NCI-H69 (cell line): ENCODE measurements at regions not wholly inside any gene's neighbourhood (a gene's known extent, or its start where the extent isn't known, plus 50 kb on each side); places are given as distances from the start of the nearest gene placed in this dataset.

Experiments used
- DNase-seq: peaks from one replicate; lab custom pipeline; 2025; lab: John Stamatoyannopoulos, UW

DNA sequence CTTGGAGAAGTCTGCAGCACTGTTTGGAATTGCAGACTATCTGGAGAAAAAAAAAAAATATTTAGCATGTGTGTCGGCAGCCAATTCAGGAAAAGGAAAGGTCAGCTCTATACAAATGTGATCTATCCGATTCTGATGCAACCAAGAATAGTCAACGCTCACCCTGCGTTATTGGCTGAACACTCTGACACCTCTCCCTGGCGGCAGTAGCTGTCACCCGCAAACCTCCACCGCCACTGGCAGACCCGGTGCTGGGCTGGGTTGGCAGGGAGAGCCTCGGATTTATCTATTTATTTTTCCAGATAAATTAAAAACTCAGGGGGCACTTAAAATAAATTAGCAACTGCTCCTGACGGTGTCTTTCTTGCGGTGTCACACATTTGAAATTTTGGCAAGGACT, 409.7 kb downstream of the VRK1 start:
- no peak for DNase-seq

- no peak for DNase-seq
These were observed 413.0 kb downstream of the VRK1 start for GRCh38 chr14:97210202-97210601.

DNA sequence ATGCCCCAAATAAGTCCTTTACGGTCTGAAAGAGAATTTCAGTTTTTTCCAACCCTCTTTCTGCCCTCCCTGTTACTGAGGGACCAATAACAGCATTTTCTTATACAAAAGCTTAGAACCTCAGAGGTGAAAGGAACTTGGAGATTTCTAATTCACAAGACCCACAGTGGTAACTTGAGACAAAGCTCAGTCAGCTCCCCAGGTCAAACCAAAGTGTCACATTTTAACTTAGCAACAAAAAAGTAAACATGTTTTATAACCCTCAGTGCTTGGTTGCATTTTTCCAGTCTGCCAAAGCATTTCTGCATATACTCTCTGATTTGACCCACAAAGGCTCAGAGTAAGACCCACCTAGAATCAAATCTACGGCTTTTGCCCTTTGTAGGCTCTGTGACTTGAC, 415.2 kb downstream of the VRK1 start:
- no peak for DNase-seq

- DNase-seq, result no peak
These were observed 416.5 kb downstream of the VRK1 start for GRCh38 chr14:97213720-97214119.

- no peak for DNase-seq
These were observed 418.2 kb downstream of the VRK1 start for GRCh38 chr14:97215263-97215969.

- DNase-seq, result no peak
These were observed 420.1 kb downstream of the VRK1 start for GRCh38 chr14:97217111-97217885.

- no peak for DNase-seq
These were observed 421.1 kb downstream of the VRK1 start for GRCh38 chr14:97218274-97218673.

DNA sequence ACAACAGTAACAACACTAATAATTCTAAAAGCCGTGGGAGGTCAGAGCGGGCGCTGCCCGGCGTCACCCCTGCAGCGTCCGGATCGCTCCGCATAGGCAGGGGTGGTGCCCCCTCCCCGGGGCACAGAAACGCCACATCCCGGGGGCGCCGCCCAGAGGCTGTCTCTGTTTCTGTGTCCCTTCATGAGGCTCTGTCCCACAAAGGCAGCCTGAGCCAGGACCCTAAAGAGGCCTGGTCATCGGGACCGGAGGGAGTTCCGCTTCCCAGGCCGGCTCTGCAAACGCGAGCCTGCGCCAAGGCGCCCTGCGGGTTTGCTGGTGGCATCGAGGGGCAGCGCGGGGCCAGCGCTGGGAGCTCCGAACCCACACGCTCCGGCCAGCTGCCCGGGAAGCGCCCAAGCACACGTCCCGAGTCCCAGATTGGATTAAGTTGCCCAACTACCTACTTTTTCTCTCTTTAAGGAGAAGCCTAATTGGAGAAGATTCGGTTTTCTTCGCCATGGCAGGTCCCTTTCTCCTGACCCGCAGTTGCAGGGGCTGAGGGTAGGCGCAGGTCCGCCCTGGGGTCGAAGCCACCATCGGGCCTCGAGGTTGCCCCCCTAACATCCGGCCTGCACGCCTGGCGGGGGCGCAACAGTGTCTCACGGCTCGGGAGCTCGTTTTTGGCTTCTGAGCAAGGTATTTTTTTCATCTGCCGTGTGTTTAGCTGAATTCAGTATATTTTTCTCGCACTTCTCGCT, 421.7 kb downstream of the VRK1 start:
- DNase-seq, result peak; percentile 16

DNA sequence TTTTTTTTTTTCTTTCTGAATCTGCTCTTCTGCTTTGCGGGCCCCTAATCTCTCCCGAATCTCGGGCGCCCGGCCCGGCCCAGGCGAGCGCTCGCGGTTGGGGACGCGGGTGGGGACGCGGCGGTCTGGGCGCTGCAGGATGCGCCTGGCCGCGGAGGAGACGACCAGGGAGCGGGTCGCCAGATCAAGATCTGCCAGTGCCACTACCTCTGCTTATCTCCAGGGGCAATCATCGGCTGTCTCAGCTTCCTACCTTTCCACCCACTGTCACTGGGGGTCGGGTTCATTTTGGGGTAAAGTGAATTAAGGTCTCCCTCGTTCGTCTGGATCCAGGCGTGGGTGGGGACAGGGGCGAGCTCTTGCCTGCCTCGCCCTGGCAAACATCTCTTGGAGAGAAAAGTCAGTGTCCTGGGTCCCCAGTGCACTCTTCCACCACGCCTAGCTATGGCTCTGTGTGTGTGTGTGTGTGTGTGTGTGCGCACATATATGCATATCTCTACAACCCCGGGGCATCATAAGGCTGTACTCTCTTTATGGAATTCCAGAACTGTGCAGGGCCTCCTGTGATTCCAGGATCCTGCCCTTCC, 422.3 kb downstream of the VRK1 start:
- no peak for DNase-seq

- DNase-seq, result no peak
These were observed 424.5 kb downstream of the VRK1 start for GRCh38 chr14:97221572-97222285.

DNA sequence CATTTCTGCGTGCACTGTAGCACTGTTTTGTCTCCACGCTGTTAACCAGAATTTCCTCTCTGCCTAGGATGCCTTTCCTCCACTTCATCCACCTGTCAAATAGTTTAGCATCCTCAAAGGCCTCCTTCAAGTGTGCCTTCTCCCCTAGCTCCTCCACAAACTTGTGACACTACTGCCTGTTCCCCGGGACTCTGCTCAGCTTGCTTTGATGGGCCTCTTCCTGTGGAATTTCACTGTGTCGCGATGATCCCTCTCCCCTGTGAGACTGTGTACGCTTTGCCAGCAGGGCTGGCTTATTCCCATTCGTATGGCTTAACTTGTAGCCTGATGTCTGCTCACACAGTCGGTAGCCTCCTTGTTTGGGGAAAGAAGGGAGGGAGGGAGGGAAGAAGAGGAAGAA, 426.8 kb downstream of the VRK1 start:
- no peak for DNase-seq

GRCh38 chr14:97230051-97230450, 432.9 kb downstream of the VRK1 start:
- no peak for DNase-seq

DNA sequence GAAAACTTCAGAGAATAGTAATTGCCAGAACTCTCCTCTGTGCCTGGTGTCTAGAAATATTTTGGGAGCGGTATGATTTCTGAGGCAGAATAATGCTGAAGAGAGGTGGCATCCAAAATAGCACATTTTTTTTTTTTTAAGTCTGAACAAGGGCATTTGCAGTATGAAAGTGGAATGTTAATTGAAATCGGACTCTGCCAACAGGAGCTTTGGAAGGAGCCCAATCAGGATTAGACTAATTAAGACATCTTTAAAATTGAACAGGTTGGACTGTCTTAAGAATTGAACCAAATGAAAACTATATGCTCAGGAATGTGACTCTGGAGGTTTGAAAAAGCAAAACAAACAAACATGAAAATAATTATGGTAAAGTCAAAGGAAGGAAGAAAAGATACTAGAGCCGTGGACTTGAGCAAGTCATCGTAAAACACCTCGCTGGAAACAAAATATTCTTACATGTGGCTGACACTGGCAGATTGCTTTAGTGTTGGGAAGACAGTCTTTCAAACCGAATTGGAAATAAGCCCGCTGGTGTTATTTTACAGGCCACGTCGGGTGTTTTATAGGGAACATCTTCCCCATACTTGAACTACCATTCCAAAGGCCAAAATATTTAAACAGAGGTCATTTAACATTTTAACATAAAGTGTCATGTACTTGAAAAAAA, 436.3 kb downstream of the VRK1 start:
- DNase-seq, result no peak

DNA sequence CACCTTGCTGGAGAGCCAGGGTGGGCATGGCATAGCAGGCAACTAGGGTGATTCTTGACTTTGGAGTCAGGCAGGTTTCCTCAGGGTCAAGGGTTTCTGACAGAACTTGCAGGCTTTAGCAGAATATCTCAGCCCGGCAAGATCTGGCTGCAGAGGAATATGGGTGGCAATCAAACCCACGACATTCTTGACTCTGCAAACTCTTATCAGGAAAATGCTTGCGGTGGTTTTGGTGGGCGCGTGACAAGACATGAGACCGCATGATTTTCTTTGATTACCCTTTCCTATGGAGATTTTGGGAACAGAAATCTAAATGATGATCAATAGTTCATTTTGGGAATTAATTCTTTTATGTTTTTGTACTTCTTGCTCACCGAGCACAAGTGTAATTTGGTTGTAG, 449.5 kb downstream of the VRK1 start:
- DNase-seq, result no peak

GRCh38 chr14:97248973-97249372, 451.8 kb downstream of the VRK1 start:
- no peak for DNase-seq

GRCh38 chr14:97250931-97251330, 453.7 kb downstream of the VRK1 start:
- no peak for DNase-seq

- DNase-seq, result no peak
These were observed 454.4 kb downstream of the VRK1 start for GRCh38 chr14:97251491-97252155.

DNA sequence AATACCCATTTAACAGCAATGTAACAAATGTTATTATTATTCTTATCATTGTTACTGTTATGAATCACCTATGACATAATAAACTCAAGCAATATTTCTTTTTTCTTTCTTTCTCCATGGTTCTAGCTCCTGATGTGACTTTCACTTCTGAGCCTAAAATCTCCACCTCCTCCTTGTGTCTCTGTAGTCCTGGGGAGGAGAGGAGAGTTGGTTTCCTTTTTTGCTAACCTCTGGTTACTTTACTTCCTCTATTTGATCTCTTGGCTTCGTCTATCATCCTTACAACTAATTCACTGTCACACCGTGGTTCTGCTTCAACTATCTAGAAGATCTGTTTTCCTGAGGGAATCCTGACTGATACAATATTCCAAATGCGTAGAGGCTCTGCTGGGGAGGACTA, 456.6 kb downstream of the VRK1 start:
- no peak for DNase-seq

- no peak for DNase-seq
These were observed 465.2 kb downstream of the VRK1 start for GRCh38 chr14:97262336-97262735.

- DNase-seq, result peak; percentile 62
These were observed 467.5 kb downstream of the VRK1 start for GRCh38 chr14:97264516-97265230.
